ENCODE measurements at regions not wholly inside any gene's neighbourhood (a gene's known extent, or its start where the extent isn't known, plus 50 kb on each side); places are given as distances from the start of the nearest gene placed in this dataset.
A peak's percentile ranks its signal among the peaks of the same experiment; 100 is the strongest.

- H3K36me3 ChIP-seq = no peaks in the 10 kb centered on the region
- no peaks in the 10 kb centered on the region for H3K27me3 ChIP-seq
- H3K27ac ChIP-seq = no peak overlapping the region
- no peak overlapping the region for H3K4me3 ChIP-seq
- TF ChIP-seq POLR2AphosphoS5 (IDR thresholded peaks at IDR 0.05; ENCODE audit: insufficient read depth in 1 of 2, low read depth in 1 of 2) (no peak), POLR2A (IDR thresholded peaks at IDR 0.05) (no peak)
- TF ChIP-seq, protein P1, sequence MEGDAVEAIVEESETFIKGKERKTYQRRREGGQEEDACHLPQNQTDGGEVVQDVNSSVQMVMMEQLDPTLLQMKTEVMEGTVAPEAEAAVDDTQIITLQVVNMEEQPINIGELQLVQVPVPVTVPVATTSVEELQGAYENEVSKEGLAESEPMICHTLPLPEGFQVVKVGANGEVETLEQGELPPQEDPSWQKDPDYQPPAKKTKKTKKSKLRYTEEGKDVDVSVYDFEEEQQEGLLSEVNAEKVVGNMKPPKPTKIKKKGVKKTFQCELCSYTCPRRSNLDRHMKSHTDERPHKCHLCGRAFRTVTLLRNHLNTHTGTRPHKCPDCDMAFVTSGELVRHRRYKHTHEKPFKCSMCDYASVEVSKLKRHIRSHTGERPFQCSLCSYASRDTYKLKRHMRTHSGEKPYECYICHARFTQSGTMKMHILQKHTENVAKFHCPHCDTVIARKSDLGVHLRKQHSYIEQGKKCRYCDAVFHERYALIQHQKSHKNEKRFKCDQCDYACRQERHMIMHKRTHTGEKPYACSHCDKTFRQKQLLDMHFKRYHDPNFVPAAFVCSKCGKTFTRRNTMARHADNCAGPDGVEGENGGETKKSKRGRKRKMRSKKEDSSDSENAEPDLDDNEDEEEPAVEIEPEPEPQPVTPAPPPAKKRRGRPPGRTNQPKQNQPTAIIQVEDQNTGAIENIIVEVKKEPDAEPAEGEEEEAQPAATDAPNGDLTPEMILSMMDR (IDR thresholded peaks at IDR 0.05) = no peak
- intact Hi-C loops (cut with DNase I) = no loop called here
- no peaks in the 10 kb centered on the region for H3K4me1 ChIP-seq
- no peaks in the 10 kb centered on the region for H3K9me3 ChIP-seq
- DNase-seq (ENCODE audit: extremely low spot score in 2 of 2) = no peak
These were observed 136.7 kb upstream of the TAF11L2 start for GRCh38 chr5:17361331-17361730.

DNA sequence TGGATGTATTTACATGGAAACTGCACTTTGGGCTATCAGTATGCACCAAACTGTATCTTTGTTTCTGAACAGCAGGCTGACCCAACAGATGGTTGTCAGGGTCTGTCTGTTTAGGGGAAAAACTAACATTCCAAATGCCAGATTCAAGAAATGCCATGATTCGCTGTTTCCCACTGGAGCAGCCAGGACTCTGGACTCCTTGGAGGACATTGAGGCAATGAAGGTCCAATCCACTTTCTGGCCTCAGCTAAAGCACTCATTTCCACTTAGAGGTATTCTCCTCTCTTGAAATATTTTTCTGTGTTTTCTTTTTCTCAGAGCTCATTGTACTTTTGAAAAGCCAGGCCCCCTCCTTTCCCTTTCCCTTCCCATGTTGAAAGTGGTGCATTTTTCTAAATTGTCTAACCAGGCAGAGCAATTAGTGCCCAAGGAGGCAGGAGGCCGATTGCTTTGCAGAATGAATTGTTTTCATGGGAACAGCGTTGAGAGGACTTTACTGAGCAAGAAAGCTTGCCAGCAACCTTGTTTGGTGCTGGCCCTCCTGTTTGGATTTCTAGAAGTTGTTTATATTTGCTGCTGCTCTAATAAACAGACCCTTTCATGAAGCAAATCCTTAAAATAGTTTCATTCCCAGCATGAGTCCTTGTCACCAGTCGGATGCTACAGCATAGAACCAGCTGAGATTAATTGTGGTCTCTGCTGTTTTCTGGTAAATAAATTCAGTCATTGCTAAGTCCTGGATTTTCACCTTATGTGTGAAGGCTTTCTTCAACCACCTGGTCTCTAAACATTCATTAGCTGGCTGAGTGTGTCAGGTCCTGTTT is 132.8 kb upstream of the TAF11L2 start:
- Histone ChIP-seq H3K27ac (peak overlapping the region; percentile 42), H3K27me3 (no peaks in the 10 kb centered on the region), H3K4me3 (no peak overlapping the region), H3K36me3 (no peaks in the 10 kb centered on the region), H3K4me1 (no peaks in the 10 kb centered on the region), H3K9me3 (no peaks in the 10 kb centered on the region)
- TF ChIP-seq POLR2A (IDR thresholded peaks at IDR 0.05) = no peak
- intact Hi-C loops (cut with DNase I) = no loop called here
- DNase-seq (ENCODE audit: extremely low spot score in 2 of 2) = no peak

- intact Hi-C loops (cut with DNase I) = no loop called here
- Histone ChIP-seq H3K27ac (peak overlapping the region; percentile 42), H3K36me3 (no peaks in the 10 kb centered on the region), H3K9me3 (no peaks in the 10 kb centered on the region), H3K27me3 (no peaks in the 10 kb centered on the region), H3K4me1 (no peaks in the 10 kb centered on the region), H3K4me3 (no peak overlapping the region)
- TF ChIP-seq, protein P1 (IDR thresholded peaks at IDR 0.05) = no peak
- TF ChIP-seq POLR2AphosphoS5 (IDR thresholded peaks at IDR 0.05; ENCODE audit: insufficient read depth in 1 of 2, low read depth in 1 of 2) (no peak), POLR2A (IDR thresholded peaks at IDR 0.05) (no peak)
- no peak for DNase-seq (ENCODE audit: extremely low spot score in 2 of 2)
These were observed 132.3 kb upstream of the TAF11L2 start for GRCh38 chr5:17365811-17366138.

DNA sequence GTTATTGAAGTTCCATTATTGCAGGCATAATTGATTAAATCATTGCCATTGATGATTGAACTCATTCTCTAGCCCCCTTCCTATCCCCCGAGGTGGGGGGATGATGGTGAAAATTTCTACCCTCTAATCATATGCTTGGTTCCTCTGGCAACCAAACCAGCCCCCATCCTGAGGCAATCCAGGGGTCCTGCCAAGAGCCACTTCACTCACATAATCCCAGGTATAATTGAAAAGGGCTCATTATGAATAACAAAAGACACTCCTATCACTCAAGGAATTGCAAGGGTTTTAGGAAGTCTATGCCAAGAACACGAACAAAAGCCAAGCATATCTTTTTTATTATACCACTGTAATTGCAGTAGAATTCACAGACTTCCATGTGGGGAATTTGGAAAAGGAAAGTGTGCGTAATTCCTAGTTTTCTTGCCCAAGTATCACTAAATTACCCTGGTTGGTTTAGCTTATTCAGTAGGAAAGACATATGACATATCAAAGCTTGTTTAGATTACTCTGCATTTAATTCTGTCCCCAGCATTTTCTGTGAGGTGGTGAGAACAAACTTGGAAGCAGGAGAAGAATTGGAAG is 130.7 kb upstream of the TAF11L2 start:
- no peaks in the 10 kb centered on the region for H3K9me3 ChIP-seq
- TF ChIP-seq, protein P1 (IDR thresholded peaks at IDR 0.05) = no peak
- TF ChIP-seq POLR2AphosphoS5 (IDR thresholded peaks at IDR 0.05; ENCODE audit: insufficient read depth in 1 of 2, low read depth in 1 of 2) = no peak
- no peak for TF ChIP-seq POLR2A (IDR thresholded peaks at IDR 0.05)
- intact Hi-C loops (cut with DNase I) = no loop called here

DNA sequence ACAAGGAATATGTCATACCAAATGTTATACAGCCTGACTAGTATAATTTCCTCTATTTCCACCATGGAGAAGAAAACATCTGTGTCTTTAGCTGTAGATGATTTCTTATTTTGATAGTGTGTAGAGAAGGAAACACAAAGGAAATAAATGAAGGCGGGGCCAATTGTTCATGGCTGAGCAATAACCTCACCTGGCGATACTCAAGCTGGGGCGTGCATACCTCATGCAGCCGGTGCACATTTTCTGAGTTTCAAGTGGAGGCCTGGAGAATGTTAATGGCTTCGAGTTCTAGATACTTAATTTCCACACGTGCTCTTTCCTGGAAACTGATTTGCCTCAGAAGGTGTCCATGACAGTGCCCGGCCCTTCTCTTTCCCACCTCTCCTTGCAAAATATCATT is 127.4 kb upstream of the TAF11L2 start:
- no peaks in the 10 kb centered on the region for H3K36me3 ChIP-seq
- H3K4me3 ChIP-seq = no peak overlapping the region
- H3K27ac ChIP-seq = no peak overlapping the region
- no peaks in the 10 kb centered on the region for H3K4me1 ChIP-seq
- intact Hi-C loops (cut with DNase I) = no loop called here
- TF ChIP-seq POLR2A (IDR thresholded peaks at IDR 0.05) (no peak), POLR2AphosphoS5 (IDR thresholded peaks at IDR 0.05; ENCODE audit: insufficient read depth in 1 of 2, low read depth in 1 of 2) (no peak)
- TF ChIP-seq, protein P1 (IDR thresholded peaks at IDR 0.05) = no peak
- H3K9me3 ChIP-seq = no peaks in the 10 kb centered on the region
- no peak for DNase-seq (ENCODE audit: extremely low spot score in 2 of 2)
- H3K27me3 ChIP-seq = no peaks in the 10 kb centered on the region

More for the DNA sequence above, 130.7 kb upstream of the TAF11L2 start:
- no peaks in the 10 kb centered on the region for H3K27me3 ChIP-seq
- H3K4me3 ChIP-seq = no peak overlapping the region
- H3K4me1 ChIP-seq = no peaks in the 10 kb centered on the region
- H3K27ac ChIP-seq = no peak overlapping the region
- DNase-seq (ENCODE audit: extremely low spot score in 2 of 2) = no peak
- H3K36me3 ChIP-seq = no peaks in the 10 kb centered on the region
